Bronchial epithelial cell (primary cell): ENCODE measurements at regions not wholly inside any gene's neighbourhood (a gene's known extent, or its start where the extent isn't known, plus 50 kb on each side); places are given as distances from the start of the nearest gene placed in this dataset.

Experiments used
- DNase-seq: peaks from one replicate; pipeline ENCODE4 v3.0.0-alpha.2; 2010; ENCODE audit warnings: low read depth
- FAIRE-seq: peaks from 2 replicates; lab custom pipeline; 2011; peaks lifted over from hg19 to GRCh38; lab: Jason Lieb, UNC
- H3K27me3 ChIP-seq: 2 replicates; pipeline ENCODE4 v1.5.1; 2011; ENCODE audit warnings: low read length; ENCODE audit not compliant: control insufficient read depth, insufficient read depth
- H3K36me3 ChIP-seq: 2 replicates; pipeline ENCODE4 v1.5.1; 2011; ENCODE audit warnings: low read length; ENCODE audit not compliant: control insufficient read depth, insufficient read depth
- H3K4me3 ChIP-seq: 2 replicates; pipeline ENCODE4 v1.5.1; 2011; ENCODE audit warnings: mild to moderate bottlenecking, low read depth, low read length, control low read depth
- CTCF ChIP-seq: IDR thresholded peaks from 2 replicates; pipeline ENCODE4 v1.5.1; 2011; ENCODE audit warnings: mild to moderate bottlenecking, moderate library complexity, low read length, control low read depth, inconsistent platforms; ENCODE audit not compliant: insufficient read depth, severe bottlenecking

GRCh38 chr21:32062591-32063227 lies 189.9 kb downstream of the HUNK start:
- H3K36me3 ChIP-seq, result no peaks in the 10 kb centered on the region
- no peak for DNase-seq
- FAIRE-seq, result no peak

GRCh38 chr21:32061729-32062128 lies 188.9 kb downstream of the HUNK start:
- Histone ChIP-seq H3K27me3 (no peaks in the 10 kb centered on the region), H3K36me3 (no peaks in the 10 kb centered on the region), H3K4me3 (no peak overlapping the region)
- no peak for FAIRE-seq
- DNase-seq, result no peak
- TF ChIP-seq CTCF, result no peak

More at GRCh38 chr21:32062591-32063227, 189.9 kb downstream of the HUNK start:
- TF ChIP-seq CTCF, result no peak
- Histone ChIP-seq H3K27me3 (no peaks in the 10 kb centered on the region), H3K4me3 (no peak overlapping the region)

- Histone ChIP-seq H3K4me3 (no peak overlapping the region), H3K27me3 (no peaks in the 10 kb centered on the region), H3K36me3 (no peaks in the 10 kb centered on the region)
- FAIRE-seq (no peak), DNase-seq (no peak)
- no peak for TF ChIP-seq CTCF
Measured at GRCh38 chr21:32056791-32057190, 184.0 kb downstream of the HUNK start.

- no peak for TF ChIP-seq CTCF
- no peaks in the 10 kb centered on the region for H3K27me3 ChIP-seq
- no peak overlapping the region for H3K4me3 ChIP-seq
- H3K36me3 ChIP-seq, result no peaks in the 10 kb centered on the region
- DNase-seq (no peak), FAIRE-seq (no peak)
Measured at GRCh38 chr21:32055305-32055704, 182.5 kb downstream of the HUNK start.
